SK-N-SH treated with all-trans-retinoic acid at 6 μM for 48 hours (cell line): ENCODE measurements at regions not wholly inside any gene's neighbourhood (a gene's known extent, or its start where the extent isn't known, plus 50 kb on each side); places are given as distances from the start of the nearest gene placed in this dataset.

Source experiments
- ATAC-seq: fragments of 200-7000 bp; cut with Tn5 transposase; 3 replicates; pipeline ENCODE4 v1.9.1; 2020; ENCODE audit warnings: mild to moderate bottlenecking, moderate library complexity
- BACH2 ChIP-seq: fragments of 250-450 bp; sonication (Bioruptor Pico); IDR thresholded peaks from 2 replicates; pipeline ENCODE4 v1.9.0; 2021; ENCODE audit warnings: mild to moderate bottlenecking, borderline replicate concordance
- CSDC2 ChIP-seq: fragments of 250-450 bp; sonication (Bioruptor Pico); IDR thresholded peaks from 2 replicates; pipeline ENCODE4 v1.5.0; 2020; ENCODE audit warnings: mild to moderate bottlenecking, moderate library complexity
- ESRRG ChIP-seq: fragments of 250-450 bp; sonication (Bioruptor Pico); IDR thresholded peaks from 2 replicates; pipeline ENCODE4 v1.6.1; 2021; ENCODE audit warnings: mild to moderate bottlenecking
- GLIS3 ChIP-seq: fragments of 250-450 bp; sonication (Bioruptor Pico); IDR thresholded peaks from 2 replicates; pipeline ENCODE4 v1.5.0; 2020; ENCODE audit warnings: mild to moderate bottlenecking, moderate library complexity
- ISL1 ChIP-seq: fragments of 250-450 bp; sonication (Bioruptor Pico); IDR thresholded peaks from 2 replicates; pipeline ENCODE4 v2.1.2; 2022; ENCODE audit warnings: mild to moderate bottlenecking, moderate library complexity
- OSR1 ChIP-seq: fragments of 250-450 bp; sonication (Bioruptor Pico); IDR thresholded peaks from 2 replicates; pipeline ENCODE4 v1.8.0; 2022; ENCODE audit warnings: moderate library complexity, mild to moderate bottlenecking, inconsistent platforms
- PPARA ChIP-seq: fragments of 250-450 bp; sonication (Bioruptor Pico); IDR thresholded peaks from 2 replicates; pipeline ENCODE4 v1.5.0; 2020; ENCODE audit warnings: mild to moderate bottlenecking, borderline replicate concordance
- RARB ChIP-seq: fragments of 250-450 bp; sonication (Bioruptor Pico); IDR thresholded peaks from 2 replicates; pipeline ENCODE4 v1.8.0; 2021; ENCODE audit warnings: mild to moderate bottlenecking, moderate library complexity
- TOX ChIP-seq: fragments of 250-450 bp; sonication (Bioruptor Pico); IDR thresholded peaks from 2 replicates; pipeline ENCODE4 v1.8.0; 2021; ENCODE audit warnings: mild to moderate bottlenecking, moderate library complexity, borderline replicate concordance
- ZC3H10 ChIP-seq: fragments of 250-450 bp; sonication (Bioruptor Pico); IDR thresholded peaks from 2 replicates; pipeline ENCODE4 v1.5.1; 2021; ENCODE audit warnings: mild to moderate bottlenecking, moderate library complexity
- ZFP3 ChIP-seq: fragments of 250-450 bp; sonication (Bioruptor Pico); IDR thresholded peaks from 2 replicates; pipeline ENCODE4 v1.5.0; 2020; ENCODE audit warnings: mild to moderate bottlenecking, moderate library complexity
- ZFP30 ChIP-seq: fragments of 450-650 bp; formaldehyde crosslinking; IDR thresholded peaks from 2 replicates; pipeline ENCODE4 v1.5.0; 2022; ENCODE audit warnings: mild to moderate bottlenecking, moderate library complexity
- ZNF70 ChIP-seq: fragments of 450-650 bp; formaldehyde crosslinking; IDR thresholded peaks from 2 replicates; pipeline ENCODE4 v1.5.0; 2020; ENCODE audit warnings: mild to moderate bottlenecking, moderate library complexity
- ZNF8 ChIP-seq: fragments of 450-650 bp; formaldehyde crosslinking; IDR thresholded peaks from 2 replicates; pipeline ENCODE4 v1.5.0; 2020; ENCODE audit warnings: mild to moderate bottlenecking, moderate library complexity
- TF ChIP-seq, protein P1 (sequence below): fragments of 250-450 bp; sonication (Bioruptor Pico); IDR thresholded peaks from 2 replicates; pipeline ENCODE4 v1.5.1; 2020; ENCODE audit warnings: low read depth, mild to moderate bottlenecking, moderate library complexity
- TF ChIP-seq, protein P2 (sequence below): fragments of 250-450 bp; sonication (Bioruptor Pico); IDR thresholded peaks from 2 replicates; pipeline ENCODE4 v1.8.0; 2020; ENCODE audit warnings: mild to moderate bottlenecking, moderate library complexity, borderline replicate concordance
- TF ChIP-seq, protein P3 (sequence below): fragments of 250-450 bp; sonication (Bioruptor Pico); IDR thresholded peaks from 2 replicates; pipeline ENCODE4 v1.5.0; 2020; ENCODE audit warnings: mild to moderate bottlenecking, moderate library complexity
- TF ChIP-seq, protein P4 (sequence below): fragments of 250-450 bp; sonication (Bioruptor Pico); IDR thresholded peaks from 2 replicates; pipeline ENCODE4 v1.5.1; 2021; ENCODE audit warnings: mild to moderate bottlenecking, moderate library complexity

DNA sequence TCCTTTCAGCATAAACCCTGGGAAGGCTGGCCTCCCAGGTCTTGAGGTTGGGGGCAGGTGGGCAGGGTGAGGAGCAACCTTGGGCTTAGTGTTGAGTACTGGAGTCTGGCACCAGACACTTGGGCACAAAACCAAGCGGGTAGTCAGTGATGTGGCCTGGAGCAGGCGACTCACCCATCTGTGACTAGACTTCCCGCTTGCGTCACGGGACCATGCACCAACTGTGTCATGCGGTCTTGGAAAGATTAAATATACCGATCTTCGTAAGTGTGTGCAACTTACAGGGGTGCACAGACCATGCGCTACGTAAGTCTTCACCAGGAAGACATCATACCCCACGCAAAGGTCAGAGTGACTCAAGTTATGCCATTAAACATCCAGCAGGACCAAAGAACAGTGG lies 304.4 kb upstream of the IRX4 start:
- TF ChIP-seq, protein P1, sequence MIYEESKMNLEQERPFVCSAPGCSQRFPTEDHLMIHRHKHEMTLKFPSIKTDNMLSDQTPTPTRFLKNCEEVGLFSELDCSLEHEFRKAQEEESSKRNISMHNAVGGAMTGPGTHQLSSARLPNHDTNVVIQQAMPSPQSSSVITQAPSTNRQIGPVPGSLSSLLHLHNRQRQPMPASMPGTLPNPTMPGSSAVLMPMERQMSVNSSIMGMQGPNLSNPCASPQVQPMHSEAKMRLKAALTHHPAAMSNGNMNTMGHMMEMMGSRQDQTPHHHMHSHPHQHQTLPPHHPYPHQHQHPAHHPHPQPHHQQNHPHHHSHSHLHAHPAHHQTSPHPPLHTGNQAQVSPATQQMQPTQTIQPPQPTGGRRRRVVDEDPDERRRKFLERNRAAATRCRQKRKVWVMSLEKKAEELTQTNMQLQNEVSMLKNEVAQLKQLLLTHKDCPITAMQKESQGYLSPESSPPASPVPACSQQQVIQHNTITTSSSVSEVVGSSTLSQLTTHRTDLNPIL = no peak
- TF ChIP-seq GLIS3 = no peak
- TF ChIP-seq ZFP3 = no peak
- no peak for TF ChIP-seq CSDC2 (CRISPR knock-in tag)
- no peak for TF ChIP-seq TOX (CRISPR knock-in tag)
- TF ChIP-seq, all 23 proteins: peak for 0
- no peak for ATAC-seq

DNA sequence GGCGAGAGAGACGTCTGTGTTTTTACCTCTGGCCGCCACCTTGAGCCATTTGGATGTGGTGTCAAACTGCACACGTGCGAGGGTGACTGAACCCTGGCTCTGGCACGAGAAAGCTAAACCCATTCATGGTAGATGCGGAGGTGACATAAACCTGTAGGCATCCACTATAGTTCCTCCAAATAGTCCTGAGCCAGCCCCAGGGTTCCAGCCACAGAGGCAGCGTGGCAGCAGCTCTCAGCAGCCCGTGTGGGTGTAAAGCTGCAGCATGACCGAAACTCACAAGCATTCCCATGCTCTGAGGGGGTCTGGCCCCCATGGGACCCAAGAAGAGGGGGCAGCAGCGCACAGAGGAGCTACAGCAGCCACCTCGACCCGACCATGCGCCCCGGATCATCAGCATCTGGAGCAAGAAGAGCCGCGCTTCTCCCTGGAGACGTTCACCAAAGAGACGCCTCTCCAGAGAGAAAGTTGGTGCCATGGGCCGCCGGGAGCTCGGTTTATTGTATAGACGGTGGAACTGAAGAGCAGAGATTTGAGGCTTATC lies 303.8 kb upstream of the IRX4 start:
- TF ChIP-seq ZC3H10 (CRISPR knock-in tag) = no peak
- TF ChIP-seq ZFP30 (CRISPR knock-in tag) = no peak
- no peak for ATAC-seq

DNA sequence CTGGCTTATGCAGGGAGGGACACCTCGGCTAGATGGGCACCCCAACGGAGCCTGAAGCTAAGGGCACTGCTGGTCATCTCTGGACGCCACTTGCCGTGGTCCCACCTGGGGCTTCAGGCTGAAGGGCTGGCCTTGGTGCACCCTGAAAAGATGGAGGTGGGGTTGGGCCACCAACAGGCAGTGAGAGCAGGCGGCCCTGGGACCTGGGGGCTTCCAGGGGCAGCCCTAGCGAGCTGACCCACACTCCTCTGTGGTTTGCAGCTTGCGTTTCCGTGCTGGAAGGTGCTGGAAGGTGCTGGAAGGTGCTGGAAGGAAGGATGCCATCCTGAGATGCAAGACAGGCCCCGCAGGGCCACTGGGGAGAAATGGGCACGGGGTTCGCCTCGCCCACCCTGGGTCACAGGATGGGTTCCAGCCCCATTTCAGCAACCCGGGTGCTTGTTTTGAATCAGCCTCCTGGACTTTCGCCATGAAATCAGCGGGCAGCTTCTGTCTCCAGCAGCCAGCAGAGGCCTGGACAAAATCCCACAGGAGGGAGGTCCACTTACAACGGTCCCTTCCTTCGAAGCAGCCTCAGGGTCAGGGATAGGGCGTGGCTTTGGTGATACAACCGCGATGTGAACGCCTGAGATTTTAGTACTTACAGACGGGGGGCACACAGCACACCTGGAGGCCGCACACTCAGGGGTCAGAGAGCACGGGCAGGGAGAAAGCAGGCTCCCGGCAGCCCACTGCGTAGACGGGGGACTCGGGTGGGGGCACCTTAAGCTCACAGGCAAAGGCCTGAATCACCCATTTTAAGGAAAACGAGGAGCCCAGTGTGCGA lies 303.1 kb upstream of the IRX4 start:
- ATAC-seq = no peak

DNA sequence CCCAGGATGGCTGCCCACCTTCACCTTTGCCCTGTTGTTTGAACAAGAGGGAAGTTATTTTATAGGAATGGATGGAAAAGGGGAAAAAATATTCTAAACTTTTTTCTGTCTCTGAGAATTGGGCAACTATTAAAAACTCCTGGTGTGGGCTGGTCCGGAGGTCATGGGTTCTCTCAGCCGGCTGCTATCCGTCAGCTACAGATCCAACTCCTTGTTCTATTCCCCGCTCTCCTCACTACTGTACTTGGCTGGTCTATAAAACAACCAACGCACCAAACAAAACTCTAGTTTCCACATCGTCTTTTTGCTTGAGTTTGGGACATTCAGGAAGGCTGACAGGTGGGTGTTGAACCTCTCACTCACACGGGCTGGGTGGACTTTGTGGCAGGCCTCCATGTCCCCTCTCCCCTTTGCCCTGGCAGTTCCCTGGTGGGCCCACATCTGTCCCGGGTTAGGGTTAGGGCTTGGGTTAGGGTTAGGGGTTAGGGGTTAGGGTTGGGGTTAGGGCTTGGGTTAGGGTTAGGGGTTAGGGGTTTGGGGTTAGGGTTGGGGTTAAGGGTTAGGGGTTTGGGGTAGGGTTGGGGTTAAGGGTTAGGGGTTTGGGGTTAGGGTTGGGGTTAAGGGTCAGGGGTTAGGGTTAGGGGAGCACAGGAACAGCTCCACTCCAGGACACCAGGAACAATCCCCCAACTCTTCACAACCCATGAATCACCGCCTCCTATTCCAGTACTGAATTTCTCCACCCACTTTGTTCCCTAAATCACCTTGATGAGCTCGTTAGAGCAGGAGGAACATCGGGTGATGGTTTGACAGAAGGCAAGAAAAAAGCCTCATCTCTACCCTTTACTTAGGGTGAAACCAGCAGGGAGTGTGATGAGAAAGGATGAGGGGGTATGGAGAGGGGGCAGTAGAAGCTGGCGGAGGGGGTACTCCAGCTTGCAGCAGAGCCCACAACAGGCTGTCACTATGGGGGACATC lies 302.1 kb upstream of the IRX4 start:
- no peak for ATAC-seq
- TF ChIP-seq OSR1 (CRISPR knock-in tag) = no peak
- no peak for TF ChIP-seq BACH2 (CRISPR knock-in tag)
- TF ChIP-seq ISL1 (CRISPR knock-in tag) = no peak
- no peak for TF ChIP-seq ESRRG (CRISPR knock-in tag)

More for the DNA sequence above, 303.1 kb upstream of the IRX4 start:
- TF ChIP-seq RARB (no peak), BACH2 (CRISPR knock-in tag) (no peak), ZNF70 (CRISPR knock-in tag) (no peak), PPARA (CRISPR knock-in tag) (no peak), ZNF8 (CRISPR knock-in tag) (no peak), ESRRG (CRISPR knock-in tag) (no peak), CSDC2 (CRISPR knock-in tag) (no peak), TOX (CRISPR knock-in tag) (no peak), ISL1 (CRISPR knock-in tag) (no peak), OSR1 (CRISPR knock-in tag) (no peak)
- TF ChIP-seq, protein P2, sequence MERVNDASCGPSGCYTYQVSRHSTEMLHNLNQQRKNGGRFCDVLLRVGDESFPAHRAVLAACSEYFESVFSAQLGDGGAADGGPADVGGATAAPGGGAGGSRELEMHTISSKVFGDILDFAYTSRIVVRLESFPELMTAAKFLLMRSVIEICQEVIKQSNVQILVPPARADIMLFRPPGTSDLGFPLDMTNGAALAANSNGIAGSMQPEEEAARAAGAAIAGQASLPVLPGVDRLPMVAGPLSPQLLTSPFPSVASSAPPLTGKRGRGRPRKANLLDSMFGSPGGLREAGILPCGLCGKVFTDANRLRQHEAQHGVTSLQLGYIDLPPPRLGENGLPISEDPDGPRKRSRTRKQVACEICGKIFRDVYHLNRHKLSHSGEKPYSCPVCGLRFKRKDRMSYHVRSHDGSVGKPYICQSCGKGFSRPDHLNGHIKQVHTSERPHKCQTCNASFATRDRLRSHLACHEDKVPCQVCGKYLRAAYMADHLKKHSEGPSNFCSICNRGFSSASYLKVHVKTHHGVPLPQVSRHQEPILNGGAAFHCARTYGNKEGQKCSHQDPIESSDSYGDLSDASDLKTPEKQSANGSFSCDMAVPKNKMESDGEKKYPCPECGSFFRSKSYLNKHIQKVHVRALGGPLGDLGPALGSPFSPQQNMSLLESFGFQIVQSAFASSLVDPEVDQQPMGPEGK (CRISPR knock-in tag) = no peak
- TF ChIP-seq, protein P3, sequence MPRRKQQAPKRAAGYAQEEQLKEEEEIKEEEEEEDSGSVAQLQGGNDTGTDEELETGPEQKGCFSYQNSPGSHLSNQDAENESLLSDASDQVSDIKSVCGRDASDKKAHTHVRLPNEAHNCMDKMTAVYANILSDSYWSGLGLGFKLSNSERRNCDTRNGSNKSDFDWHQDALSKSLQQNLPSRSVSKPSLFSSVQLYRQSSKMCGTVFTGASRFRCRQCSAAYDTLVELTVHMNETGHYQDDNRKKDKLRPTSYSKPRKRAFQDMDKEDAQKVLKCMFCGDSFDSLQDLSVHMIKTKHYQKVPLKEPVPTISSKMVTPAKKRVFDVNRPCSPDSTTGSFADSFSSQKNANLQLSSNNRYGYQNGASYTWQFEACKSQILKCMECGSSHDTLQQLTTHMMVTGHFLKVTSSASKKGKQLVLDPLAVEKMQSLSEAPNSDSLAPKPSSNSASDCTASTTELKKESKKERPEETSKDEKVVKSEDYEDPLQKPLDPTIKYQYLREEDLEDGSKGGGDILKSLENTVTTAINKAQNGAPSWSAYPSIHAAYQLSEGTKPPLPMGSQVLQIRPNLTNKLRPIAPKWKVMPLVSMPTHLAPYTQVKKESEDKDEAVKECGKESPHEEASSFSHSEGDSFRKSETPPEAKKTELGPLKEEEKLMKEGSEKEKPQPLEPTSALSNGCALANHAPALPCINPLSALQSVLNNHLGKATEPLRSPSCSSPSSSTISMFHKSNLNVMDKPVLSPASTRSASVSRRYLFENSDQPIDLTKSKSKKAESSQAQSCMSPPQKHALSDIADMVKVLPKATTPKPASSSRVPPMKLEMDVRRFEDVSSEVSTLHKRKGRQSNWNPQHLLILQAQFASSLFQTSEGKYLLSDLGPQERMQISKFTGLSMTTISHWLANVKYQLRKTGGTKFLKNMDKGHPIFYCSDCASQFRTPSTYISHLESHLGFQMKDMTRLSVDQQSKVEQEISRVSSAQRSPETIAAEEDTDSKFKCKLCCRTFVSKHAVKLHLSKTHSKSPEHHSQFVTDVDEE (CRISPR knock-in tag) = no peak
- TF ChIP-seq, protein P4, sequence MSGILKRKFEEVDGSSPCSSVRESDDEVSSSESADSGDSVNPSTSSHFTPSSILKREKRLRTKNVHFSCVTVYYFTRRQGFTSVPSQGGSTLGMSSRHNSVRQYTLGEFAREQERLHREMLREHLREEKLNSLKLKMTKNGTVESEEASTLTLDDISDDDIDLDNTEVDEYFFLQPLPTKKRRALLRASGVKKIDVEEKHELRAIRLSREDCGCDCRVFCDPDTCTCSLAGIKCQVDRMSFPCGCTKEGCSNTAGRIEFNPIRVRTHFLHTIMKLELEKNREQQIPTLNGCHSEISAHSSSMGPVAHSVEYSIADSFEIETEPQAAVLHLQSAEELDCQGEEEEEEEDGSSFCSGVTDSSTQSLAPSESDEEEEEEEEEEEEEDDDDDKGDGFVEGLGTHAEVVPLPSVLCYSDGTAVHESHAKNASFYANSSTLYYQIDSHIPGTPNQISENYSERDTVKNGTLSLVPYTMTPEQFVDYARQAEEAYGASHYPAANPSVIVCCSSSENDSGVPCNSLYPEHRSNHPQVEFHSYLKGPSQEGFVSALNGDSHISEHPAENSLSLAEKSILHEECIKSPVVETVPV = no peak
